SU-DHL-6 (cell line): ENCODE measurements at regions not wholly inside any gene's neighbourhood (a gene's known extent, or its start where the extent isn't known, plus 50 kb on each side); places are given as distances from the start of the nearest gene placed in this dataset.

Experiments used
- EZH2phosphoT487 ChIP-seq: fragments of 200-600 bp; sonication (generic), shearing (Covaris generic); conservative IDR thresholded peaks from 2 replicates; pipeline ENCODE4 v1.6.1; 2018; ENCODE audit warnings: mild to moderate bottlenecking, antibody characterized with exemption, low read length, moderate library complexity, mixed read lengths
- TF ChIP-seq, protein P1 (sequence below): fragments of 200-600 bp; sonication (generic); IDR thresholded peaks from one replicate; pipeline ENCODE4 v1.5.1; 2017; ENCODE audit warnings: antibody characterized with exemption, mild to moderate bottlenecking, low read length, moderate library complexity; ENCODE audit not compliant: insufficient read depth, poor library complexity, severe bottlenecking

DNA sequence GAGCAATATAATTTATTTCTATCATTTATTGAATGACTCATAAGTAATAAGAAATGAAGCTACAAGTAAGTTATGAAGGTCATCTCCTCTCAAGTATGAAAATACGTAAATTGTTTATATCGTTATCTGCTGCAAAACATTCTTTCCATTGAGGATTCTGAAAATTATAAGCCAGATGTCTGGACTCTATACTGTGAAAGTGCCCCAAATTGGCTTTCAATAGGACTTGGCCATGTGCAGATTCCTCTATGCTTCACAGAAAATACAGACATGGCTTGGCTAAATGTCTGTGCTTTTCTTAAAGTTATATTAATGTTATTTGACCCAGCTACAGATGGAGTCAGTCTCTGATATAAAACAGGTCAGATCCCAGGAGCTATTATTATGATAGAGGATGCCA, 2109.9 kb upstream of the AGA start:
- TF ChIP-seq, protein P1, sequence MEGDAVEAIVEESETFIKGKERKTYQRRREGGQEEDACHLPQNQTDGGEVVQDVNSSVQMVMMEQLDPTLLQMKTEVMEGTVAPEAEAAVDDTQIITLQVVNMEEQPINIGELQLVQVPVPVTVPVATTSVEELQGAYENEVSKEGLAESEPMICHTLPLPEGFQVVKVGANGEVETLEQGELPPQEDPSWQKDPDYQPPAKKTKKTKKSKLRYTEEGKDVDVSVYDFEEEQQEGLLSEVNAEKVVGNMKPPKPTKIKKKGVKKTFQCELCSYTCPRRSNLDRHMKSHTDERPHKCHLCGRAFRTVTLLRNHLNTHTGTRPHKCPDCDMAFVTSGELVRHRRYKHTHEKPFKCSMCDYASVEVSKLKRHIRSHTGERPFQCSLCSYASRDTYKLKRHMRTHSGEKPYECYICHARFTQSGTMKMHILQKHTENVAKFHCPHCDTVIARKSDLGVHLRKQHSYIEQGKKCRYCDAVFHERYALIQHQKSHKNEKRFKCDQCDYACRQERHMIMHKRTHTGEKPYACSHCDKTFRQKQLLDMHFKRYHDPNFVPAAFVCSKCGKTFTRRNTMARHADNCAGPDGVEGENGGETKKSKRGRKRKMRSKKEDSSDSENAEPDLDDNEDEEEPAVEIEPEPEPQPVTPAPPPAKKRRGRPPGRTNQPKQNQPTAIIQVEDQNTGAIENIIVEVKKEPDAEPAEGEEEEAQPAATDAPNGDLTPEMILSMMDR, result no peak
- TF ChIP-seq EZH2phosphoT487, result no peak
